ENCODE measurements at regions not wholly inside any gene's neighbourhood (a gene's known extent, or its start where the extent isn't known, plus 50 kb on each side); places are given as distances from the start of the nearest gene placed in this dataset.

GRCh38 chr4:120509719-120510118, 412.8 kb downstream of the PRDM5 start:
- TF ChIP-seq CTCF (IDR thresholded peaks at IDR 0.05; ENCODE audit: low read depth, low read length): no peak
- TF ChIP-seq MAX (IDR thresholded peaks at IDR 0.05; ENCODE audit: low read depth, low read length): no peak
- no peak for TF ChIP-seq POLR2A (IDR thresholded peaks at IDR 0.05; ENCODE audit: extremely low read depth, insufficient read length)
